Gastrocnemius medialis (tissue), 4 donors: ENCODE measurements at regions not wholly inside any gene's neighbourhood (a gene's known extent, or its start where the extent isn't known, plus 50 kb on each side); places are given as distances from the start of the nearest gene placed in this dataset.

Source experiments
- ATAC-seq, 2 donors: fragments of 150-250 bp; one replicate each; pipeline ENCODE4 v1.9.1; 2016
- DNase-seq, 2 donors: peaks; one replicate each; pipeline ENCODE4 v3.0.0-alpha.2; 2019
- H3K27ac ChIP-seq, 4 donors: fragments of 200-600 bp; sonication (generic); 1 replicate in 1 of 4; 2 replicates in 3 of 4; pipeline ENCODE4 v1.5.1; 2016 to 2018; ENCODE audit warnings: mild to moderate bottlenecking in 2 of 4, moderate library complexity in 1 of 4
- H3K27me3 ChIP-seq, 3 donors: fragments of 200-600 bp; sonication (generic) in 2 of 3; 1 replicate in 1 of 3; 2 replicates in 2 of 3; pipeline versions ENCODE4 v1.5.1 to v1.6.0; 2016 to 2019; ENCODE audit warnings: mild to moderate bottlenecking in 1 of 3, moderate library complexity in 1 of 3
- H3K36me3 ChIP-seq, 2 donors: fragments of 200-600 bp; sonication (generic) in 1 of 2; one replicate each; pipeline ENCODE4 v1.5.1; 2017 to 2018
- H3K4me1 ChIP-seq, 2 donors: fragments of 200-600 bp; sonication (generic) in 1 of 2; one replicate each; pipeline ENCODE4 v1.5.1; 2016 to 2017; ENCODE audit warnings: mild to moderate bottlenecking in 2 of 2
- H3K4me3 ChIP-seq, 4 donors: fragments of 200-600 bp; sonication (generic) in 3 of 4; 1 replicate in 1 of 4; 2 replicates in 3 of 4; pipeline ENCODE4 v1.5.1; 2016 to 2019; ENCODE audit warnings: mild to moderate bottlenecking in 2 of 4
- H3K9me3 ChIP-seq, 3 donors: fragments of 200-600 bp; sonication (generic) in 2 of 3; 1 replicate in 1 of 3; 2 replicates in 2 of 3; pipeline ENCODE4 v1.5.1; 2016 to 2019
- POLR2A ChIP-seq, 2 donors: fragments of 450-650 bp; IDR thresholded peaks; one replicate each; pipeline ENCODE4 v1.6.1; 2017; ENCODE audit warnings: antibody characterized with exemption in 2 of 2, mild to moderate bottlenecking in 2 of 2, moderate library complexity in 2 of 2
- in situ Hi-C, 4 donors: fragments of 200-750 bp; cut with MboI; loops; one replicate each; pipeline versions ENCODE4 v1.15.0 to v1.8.0; 2017; ENCODE audit warnings: low sequenced_read_pairs in 4 of 4
- intact Hi-C: fragments of 100-400 bp; cut with DNase I; formaldehyde crosslinking; loops from one replicate; pipeline ENCODE4 v1.15.1; 2023; ENCODE audit warnings: low total_unique reads
- TF ChIP-seq, protein P1 (sequence below), 5 experiments: fragments of 450-650 bp in 3 of 5; fragments of 200-600 bp in 2 of 5; sonication (generic) in 2 of 5; IDR thresholded peaks in 4 of 5; conservative IDR thresholded peaks in 1 of 5; 1 replicate in 4 of 5; 2 replicates in 1 of 5; pipeline ENCODE4 v1.5.1; 2016 to 2019; ENCODE audit warnings: antibody characterized with exemption in 5 of 5, mild to moderate bottlenecking in 3 of 5, moderate library complexity in 3 of 5

DNA sequence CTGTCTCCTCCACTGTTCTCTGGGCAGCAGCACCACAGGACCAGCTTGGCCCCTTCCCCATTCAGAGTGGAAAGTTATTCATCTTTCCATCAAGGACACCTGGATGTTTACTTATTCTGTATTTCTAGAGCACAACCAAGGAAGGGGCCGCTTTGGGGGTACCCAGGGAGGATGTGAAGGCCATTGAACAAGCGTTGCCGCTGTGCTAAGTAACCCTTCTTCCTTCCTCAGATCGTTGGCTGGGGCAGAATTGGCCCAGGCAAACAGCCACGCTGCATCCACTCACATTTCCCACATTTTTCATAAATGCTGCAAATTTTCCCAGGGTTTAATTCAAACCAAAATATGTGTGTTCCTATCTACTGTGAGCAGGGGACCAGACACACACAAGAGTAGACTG lies 76.2 kb upstream of the NPAS2 start:
- in situ Hi-C loops (loop anchor here in 1 of 4 donors (25.0 kb wide), 1 partner anchor 419 kb away; the partner anchor contains the start of gene TBC1D8), intact Hi-C loops (no loop called here)
- TF ChIP-seq, protein P1, sequence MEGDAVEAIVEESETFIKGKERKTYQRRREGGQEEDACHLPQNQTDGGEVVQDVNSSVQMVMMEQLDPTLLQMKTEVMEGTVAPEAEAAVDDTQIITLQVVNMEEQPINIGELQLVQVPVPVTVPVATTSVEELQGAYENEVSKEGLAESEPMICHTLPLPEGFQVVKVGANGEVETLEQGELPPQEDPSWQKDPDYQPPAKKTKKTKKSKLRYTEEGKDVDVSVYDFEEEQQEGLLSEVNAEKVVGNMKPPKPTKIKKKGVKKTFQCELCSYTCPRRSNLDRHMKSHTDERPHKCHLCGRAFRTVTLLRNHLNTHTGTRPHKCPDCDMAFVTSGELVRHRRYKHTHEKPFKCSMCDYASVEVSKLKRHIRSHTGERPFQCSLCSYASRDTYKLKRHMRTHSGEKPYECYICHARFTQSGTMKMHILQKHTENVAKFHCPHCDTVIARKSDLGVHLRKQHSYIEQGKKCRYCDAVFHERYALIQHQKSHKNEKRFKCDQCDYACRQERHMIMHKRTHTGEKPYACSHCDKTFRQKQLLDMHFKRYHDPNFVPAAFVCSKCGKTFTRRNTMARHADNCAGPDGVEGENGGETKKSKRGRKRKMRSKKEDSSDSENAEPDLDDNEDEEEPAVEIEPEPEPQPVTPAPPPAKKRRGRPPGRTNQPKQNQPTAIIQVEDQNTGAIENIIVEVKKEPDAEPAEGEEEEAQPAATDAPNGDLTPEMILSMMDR (IDR thresholded peaks at IDR 0.05 in 4 of 5, conservative IDR thresholded peaks at IDR 0.05 in 1 of 5) = no peak
- no peak for TF ChIP-seq POLR2A (IDR thresholded peaks at IDR 0.05)
- Histone ChIP-seq H3K4me3 (no peak overlapping the region), H3K4me1 (no peaks in the 10 kb centered on the region), H3K27ac (no peak overlapping the region), H3K9me3 (no peaks in the 10 kb centered on the region), H3K36me3 (no peaks in the 10 kb centered on the region), H3K27me3 (peaks cover 0 to 7% (median 0%) of the 10 kb centered on the region in 3 donors)
- no peak for ATAC-seq
- DNase-seq = no peak

GRCh38 chr2:100744184-100744583 lies 75.8 kb upstream of the NPAS2 start:
- Histone ChIP-seq H3K27ac (no peak overlapping the region), H3K27me3 (peaks cover 0 to 2% (median 0%) of the 10 kb centered on the region in 3 donors), H3K4me1 (no peaks in the 10 kb centered on the region), H3K9me3 (no peaks in the 10 kb centered on the region), H3K4me3 (no peak overlapping the region), H3K36me3 (no peaks in the 10 kb centered on the region)
- in situ Hi-C loops (loop anchor here in 1 of 4 donors (25.0 kb wide), 1 partner anchor 418 kb away; the partner anchor contains the start of gene TBC1D8), intact Hi-C loops (no loop called here)
- ATAC-seq = no peak
- TF ChIP-seq POLR2A (IDR thresholded peaks at IDR 0.05) = no peak
- TF ChIP-seq, protein P1 (IDR thresholded peaks at IDR 0.05 in 4 of 5, conservative IDR thresholded peaks at IDR 0.05 in 1 of 5) = no peak
- DNase-seq = no peak

GRCh38 chr2:100744589-100744988 lies 75.3 kb upstream of the NPAS2 start:
- H3K4me3 ChIP-seq = no peak overlapping the region
- no peak overlapping the region for H3K27ac ChIP-seq
- DNase-seq (no peak), ATAC-seq (no peak)
- intact Hi-C loops (no loop called here), in situ Hi-C loops (loop anchor here in 1 of 4 donors (25.0 kb wide), 1 partner anchor 418 kb away; the partner anchor contains the start of gene TBC1D8)
- no peak for TF ChIP-seq POLR2A (IDR thresholded peaks at IDR 0.05)
- TF ChIP-seq, protein P1 (IDR thresholded peaks at IDR 0.05 in 4 of 5, conservative IDR thresholded peaks at IDR 0.05 in 1 of 5) = no peak
- no peaks in the 10 kb centered on the region for H3K36me3 ChIP-seq
- no peaks in the 10 kb centered on the region for H3K4me1 ChIP-seq
- no peaks in the 10 kb centered on the region for H3K9me3 ChIP-seq
- H3K27me3 ChIP-seq = no peaks in the 10 kb centered on the region

DNA sequence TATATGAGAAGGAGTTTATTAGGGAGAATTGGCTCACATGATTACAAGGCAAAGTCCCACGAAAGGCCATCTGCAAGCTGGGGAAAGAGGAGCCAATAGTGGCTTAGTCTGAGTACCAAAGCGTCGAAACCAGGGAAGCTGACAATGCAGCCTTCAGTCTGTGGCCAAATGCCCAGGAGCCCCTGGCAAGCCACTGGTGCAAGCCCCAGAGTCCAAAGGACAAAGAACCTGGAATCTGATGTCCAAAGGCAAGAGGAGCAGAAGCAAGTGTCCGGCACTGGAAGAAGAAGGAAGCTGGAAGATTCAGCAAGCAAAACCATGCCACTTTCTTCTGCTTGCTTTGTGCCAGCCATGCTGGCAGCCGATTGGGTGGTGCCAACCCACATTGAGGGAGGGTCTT lies 74.3 kb upstream of the NPAS2 start:
- in situ Hi-C loops = loop anchor here in 1 of 4 donors (25.0 kb wide), 1 partner anchor 417 kb away; the partner anchor contains the start of gene TBC1D8
- no peak overlapping the region for H3K4me3 ChIP-seq
- no peak for ATAC-seq
- H3K27ac ChIP-seq = no peak overlapping the region
- no peaks in the 10 kb centered on the region for H3K36me3 ChIP-seq
- no peaks in the 10 kb centered on the region for H3K9me3 ChIP-seq
- intact Hi-C loops = no loop called here
- TF ChIP-seq, protein P1 (IDR thresholded peaks at IDR 0.05 in 4 of 5, conservative IDR thresholded peaks at IDR 0.05 in 1 of 5) = no peak
- TF ChIP-seq POLR2A (IDR thresholded peaks at IDR 0.05) = no peak
- H3K27me3 ChIP-seq = no peaks in the 10 kb centered on the region
- no peaks in the 10 kb centered on the region for H3K4me1 ChIP-seq
- DNase-seq = no peak

GRCh38 chr2:100747551-100747950 lies 72.4 kb upstream of the NPAS2 start:
- H3K4me1 ChIP-seq = peaks cover 0 to 3% of the 10 kb centered on the region in 2 donors
- in situ Hi-C loops = loop anchor here in 1 of 4 donors (25.0 kb wide), 1 partner anchor 415 kb away; the partner anchor contains the start of gene TBC1D8

More at GRCh38 chr2:100747551-100747950, 72.4 kb upstream of the NPAS2 start:
- TF ChIP-seq, protein P1 (IDR thresholded peaks at IDR 0.05 in 4 of 5, conservative IDR thresholded peaks at IDR 0.05 in 1 of 5) = no peak
- no peak for TF ChIP-seq POLR2A (IDR thresholded peaks at IDR 0.05)
- Histone ChIP-seq H3K27me3 (no peaks in the 10 kb centered on the region), H3K27ac (no peak overlapping the region), H3K4me3 (no peak overlapping the region), H3K9me3 (no peaks in the 10 kb centered on the region), H3K36me3 (no peaks in the 10 kb centered on the region)
- DNase-seq (no peak), ATAC-seq (no peak)
- intact Hi-C loops = no loop called here
